Effector memory CD4-positive, alpha-beta T cell (primary cell): ENCODE measurements at regions not wholly inside any gene's neighbourhood (a gene's known extent, or its start where the extent isn't known, plus 50 kb on each side); places are given as distances from the start of the nearest gene placed in this dataset.
A peak's percentile ranks its signal among the peaks of the same experiment; 100 is the strongest.
"Not testable (repeated sequence)": the region's sequence is repeated elsewhere in the genome, so short reads cannot be mapped to it uniquely, and the experiment has no call there.

Source experiments
- DNase-seq, 3 donors: peaks; one replicate each; pipeline ENCODE4 v3.0.0-alpha.2; 2020
- H3K27ac ChIP-seq: 2 replicates; pipeline ENCODE4 v1.7.0; 2013; ENCODE audit warnings: mild to moderate bottlenecking, low read length, moderate library complexity; ENCODE audit not compliant: insufficient read depth, poor library complexity, severe bottlenecking
- H3K27me3 ChIP-seq: replicated peaks from 2 replicates; pipeline ENCODE4 v1.7.0; 2013; ENCODE audit warnings: mild to moderate bottlenecking, low read length; ENCODE audit not compliant: insufficient read depth, control insufficient read depth, poor library complexity, severe bottlenecking
- H3K36me3 ChIP-seq: 2 replicates; pipeline ENCODE4 v1.7.0; 2013; ENCODE audit warnings: mild to moderate bottlenecking, low read length, moderate library complexity; ENCODE audit not compliant: control insufficient read depth, insufficient read depth
- H3K4me1 ChIP-seq: 2 replicates; pipeline ENCODE4 v1.7.0; 2013; ENCODE audit warnings: low read length, mild to moderate bottlenecking; ENCODE audit not compliant: control insufficient read depth, insufficient read depth, poor library complexity, severe bottlenecking
- H3K4me3 ChIP-seq: 2 replicates; pipeline ENCODE4 v1.7.0; 2013; ENCODE audit warnings: low read length, low read depth, mild to moderate bottlenecking; ENCODE audit not compliant: insufficient read depth, poor library complexity, severe bottlenecking
- H3K9me3 ChIP-seq: 2 replicates; pipeline ENCODE4 v1.7.0; 2013; ENCODE audit warnings: mild to moderate bottlenecking, low read length, moderate library complexity; ENCODE audit not compliant: control insufficient read depth

DNA sequence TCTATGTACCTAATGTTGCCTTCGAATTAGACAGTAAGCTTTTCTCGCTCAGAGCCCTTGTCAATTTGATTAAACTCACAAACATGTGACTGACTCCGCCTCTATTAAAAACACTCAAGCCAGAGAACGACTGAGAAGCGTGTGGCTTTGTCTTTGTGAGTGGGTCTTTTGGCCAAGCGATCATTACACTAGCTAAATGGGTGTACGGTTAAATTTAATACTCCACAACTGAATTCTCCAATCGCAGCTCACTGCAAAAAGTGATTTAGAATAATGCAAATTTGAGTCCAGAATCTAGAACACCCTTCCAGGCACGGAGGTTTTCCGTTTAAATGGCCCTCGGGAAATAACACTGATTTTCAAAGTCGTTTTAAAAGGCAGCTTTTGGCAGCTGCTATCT lies 253.7 kb downstream of the EFCAB11 start:
- DNase-seq = no peak
- peaks cover 16% of the 10 kb centered on the region for H3K4me1 ChIP-seq
- peak overlapping the region; percentile 61 for H3K4me3 ChIP-seq
- no peak overlapping the region for H3K27ac ChIP-seq
- no peaks in the 10 kb centered on the region for H3K9me3 ChIP-seq
- no peaks in the 10 kb centered on the region for H3K27me3 ChIP-seq
- no peaks in the 10 kb centered on the region for H3K36me3 ChIP-seq

DNA sequence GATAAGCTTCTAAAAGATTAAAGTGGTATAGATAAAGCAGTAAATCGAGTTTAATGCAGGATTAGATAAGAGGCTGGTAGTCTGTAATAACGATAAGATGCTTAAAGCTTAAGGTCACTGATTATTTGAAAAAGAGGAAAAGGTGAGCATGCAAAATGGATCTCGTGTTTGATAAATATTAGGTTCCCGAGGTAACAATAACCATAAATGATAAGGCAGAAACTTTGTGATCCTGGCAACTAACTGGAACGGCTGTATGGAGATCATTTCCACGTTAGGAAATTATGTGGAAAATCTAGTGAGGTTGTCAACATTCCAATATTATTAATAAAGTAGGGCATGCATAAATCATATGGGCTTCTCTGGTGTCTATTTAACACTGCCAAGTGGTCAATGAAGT lies 255.5 kb downstream of the EFCAB11 start:
- Histone ChIP-seq H3K36me3 (no peaks in the 10 kb centered on the region), H3K4me3 (no peak overlapping the region), H3K27me3 (no peaks in the 10 kb centered on the region), H3K9me3 (no peaks in the 10 kb centered on the region), H3K27ac (no peak overlapping the region), H3K4me1 (peaks cover 16% of the 10 kb centered on the region)
- no peak for DNase-seq

DNA sequence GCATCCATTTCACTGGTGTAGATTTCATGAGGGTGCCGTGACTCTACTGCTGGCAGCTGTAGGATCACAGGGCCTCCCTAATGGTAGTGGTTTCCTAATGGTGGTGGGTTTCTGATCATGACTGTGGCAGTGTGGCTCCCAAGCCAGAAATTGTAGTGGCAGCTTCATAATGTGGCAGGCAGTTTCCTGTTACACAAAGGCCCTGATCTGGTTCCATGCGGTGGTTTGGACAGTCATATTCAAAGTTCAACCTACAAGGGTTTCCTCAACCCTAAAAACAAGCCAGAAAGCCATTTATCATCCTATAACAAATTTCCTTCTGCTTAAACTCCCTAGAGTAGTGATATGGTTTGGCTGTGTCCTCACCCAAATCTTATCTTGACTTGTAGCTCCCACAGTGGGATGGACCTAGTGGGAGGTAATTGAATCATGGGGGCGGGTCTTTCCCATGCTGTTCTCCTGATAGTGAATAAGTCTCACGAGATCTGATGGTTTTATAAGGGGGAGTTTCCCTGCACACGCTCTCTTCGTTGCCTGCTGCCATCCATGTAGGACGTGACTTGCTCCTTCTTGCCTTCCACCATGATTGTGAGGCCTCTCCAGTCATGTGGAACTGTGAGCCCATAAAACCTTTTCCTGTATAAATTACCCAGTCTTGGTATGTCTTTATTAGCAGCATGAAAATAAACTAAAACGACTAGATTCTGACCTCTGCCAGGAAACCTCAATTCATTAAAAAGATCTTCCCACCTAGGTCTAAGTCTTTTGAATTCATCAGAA lies 257.1 kb downstream of the EFCAB11 start:
- no peak for DNase-seq

DNA sequence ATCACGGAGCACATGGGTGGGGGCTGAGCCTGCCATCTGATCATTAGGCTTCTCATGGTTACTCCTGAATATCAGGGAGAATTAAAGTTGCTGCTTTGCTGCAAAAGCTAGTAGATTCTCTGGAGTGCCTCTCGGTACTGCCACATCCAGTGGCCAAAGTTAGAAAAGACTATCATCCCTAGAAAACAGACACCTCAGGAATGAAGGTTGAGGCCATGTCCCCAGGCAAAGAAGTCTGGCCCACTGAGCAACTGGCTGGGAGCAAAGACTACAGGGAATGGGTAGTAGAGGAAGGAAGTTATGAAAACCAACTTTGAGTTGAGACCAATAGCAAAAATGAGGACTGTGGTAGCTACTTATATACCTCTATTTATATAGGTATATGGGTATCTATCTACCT lies 258.7 kb downstream of the EFCAB11 start:
- Histone ChIP-seq H3K4me3 (no peak overlapping the region), H3K27ac (no peak overlapping the region), H3K4me1 (peaks cover under 1% of the 10 kb centered on the region), H3K36me3 (no peaks in the 10 kb centered on the region), H3K9me3 (no peaks in the 10 kb centered on the region), H3K27me3 (no peaks in the 10 kb centered on the region)
- DNase-seq = no peak

More for the DNA sequence above, 257.1 kb downstream of the EFCAB11 start:
- no peaks in the 10 kb centered on the region for H3K36me3 ChIP-seq
- no peak overlapping the region for H3K4me3 ChIP-seq
- peaks cover 14% of the 10 kb centered on the region for H3K4me1 ChIP-seq
- no peaks in the 10 kb centered on the region for H3K9me3 ChIP-seq
- no peak overlapping the region for H3K27ac ChIP-seq
- H3K27me3 ChIP-seq = no peaks in the 10 kb centered on the region

DNA sequence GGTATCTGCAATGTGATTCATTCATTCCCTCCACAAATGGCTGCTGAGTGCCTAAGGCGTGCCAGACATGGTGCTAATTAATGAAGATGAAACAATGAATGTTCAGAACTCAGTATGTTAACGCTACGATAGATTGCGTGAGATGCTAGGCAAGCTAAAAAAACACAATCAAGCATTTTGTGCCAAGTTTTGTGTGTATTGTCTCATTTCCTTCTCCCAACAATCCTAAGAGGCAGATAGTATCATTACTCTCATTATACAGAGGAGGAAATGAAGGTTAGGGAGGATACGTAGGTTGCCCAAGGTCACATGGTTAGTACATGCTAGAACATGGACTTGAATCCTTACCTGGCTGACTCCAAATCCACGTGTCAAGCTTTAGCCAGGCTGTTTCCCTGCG lies 264.4 kb downstream of the EFCAB11 start:
- DNase-seq = no peak
- H3K9me3 ChIP-seq = no peaks in the 10 kb centered on the region
- H3K36me3 ChIP-seq = no peaks in the 10 kb centered on the region
- H3K27me3 ChIP-seq = no peaks in the 10 kb centered on the region
- H3K4me3 ChIP-seq = no peak overlapping the region
- H3K27ac ChIP-seq = no peak overlapping the region
- no peaks in the 10 kb centered on the region for H3K4me1 ChIP-seq

DNA sequence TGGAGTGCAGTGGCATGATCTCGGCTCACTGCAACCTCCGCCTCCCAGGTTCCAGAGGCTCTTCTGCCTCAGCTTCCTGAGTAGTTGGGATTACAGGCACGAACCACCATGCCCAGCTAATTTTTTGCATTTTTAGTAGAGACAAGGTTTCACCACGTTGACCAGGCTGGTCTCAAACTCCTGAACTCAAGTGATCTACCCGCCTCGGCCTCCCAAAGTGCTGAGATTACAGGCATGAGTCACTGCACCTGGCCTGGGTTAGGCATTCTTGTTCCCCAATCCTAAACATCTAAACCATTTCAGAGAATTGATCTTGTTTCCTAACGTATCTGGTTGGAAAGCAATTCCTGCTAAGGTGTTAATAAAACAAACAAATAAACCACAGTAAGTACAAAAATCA lies 264.8 kb downstream of the EFCAB11 start:
- not testable (repeated sequence) for H3K9me3 ChIP-seq, H3K27me3 ChIP-seq, H3K36me3 ChIP-seq, H3K4me1 ChIP-seq, H3K27ac ChIP-seq, DNase-seq, H3K4me3 ChIP-seq

DNA sequence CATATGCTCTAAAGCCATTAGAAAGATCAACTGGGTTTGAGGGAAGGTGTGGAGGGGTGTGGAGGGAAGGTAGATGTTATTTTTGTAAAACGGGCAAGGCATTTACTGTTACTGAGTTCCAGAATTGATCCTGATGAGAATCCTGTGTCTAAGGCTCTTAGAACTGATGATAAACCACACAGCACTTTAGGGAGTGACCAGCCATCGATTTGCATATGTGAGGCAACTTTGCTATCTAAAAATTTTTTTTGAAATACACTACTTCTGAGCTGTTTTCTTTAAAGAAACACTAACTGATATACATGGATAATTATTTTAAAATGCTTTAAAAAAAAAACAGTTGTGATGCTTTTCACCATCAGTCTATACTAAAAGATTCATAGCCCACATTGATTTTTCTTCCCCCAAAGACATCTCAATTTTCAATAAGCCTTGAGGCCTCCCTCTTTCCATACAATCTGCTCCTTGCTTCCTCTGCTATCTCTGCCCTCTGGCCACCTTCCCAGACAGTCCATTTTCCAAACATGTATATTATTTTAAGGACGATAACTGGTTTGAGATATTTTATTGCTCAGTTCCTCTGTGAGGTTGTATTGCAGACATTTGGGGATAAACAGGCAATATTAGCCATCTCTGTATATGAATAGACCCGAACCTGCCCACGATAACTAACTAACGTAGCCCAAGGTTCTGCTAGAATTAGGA lies 265.9 kb downstream of the EFCAB11 start:
- Histone ChIP-seq H3K27ac (no peak overlapping the region), H3K9me3 (no peaks in the 10 kb centered on the region), H3K4me3 (no peak overlapping the region), H3K27me3 (no peaks in the 10 kb centered on the region), H3K4me1 (no peaks in the 10 kb centered on the region), H3K36me3 (no peaks in the 10 kb centered on the region)
- no peak for DNase-seq

DNA sequence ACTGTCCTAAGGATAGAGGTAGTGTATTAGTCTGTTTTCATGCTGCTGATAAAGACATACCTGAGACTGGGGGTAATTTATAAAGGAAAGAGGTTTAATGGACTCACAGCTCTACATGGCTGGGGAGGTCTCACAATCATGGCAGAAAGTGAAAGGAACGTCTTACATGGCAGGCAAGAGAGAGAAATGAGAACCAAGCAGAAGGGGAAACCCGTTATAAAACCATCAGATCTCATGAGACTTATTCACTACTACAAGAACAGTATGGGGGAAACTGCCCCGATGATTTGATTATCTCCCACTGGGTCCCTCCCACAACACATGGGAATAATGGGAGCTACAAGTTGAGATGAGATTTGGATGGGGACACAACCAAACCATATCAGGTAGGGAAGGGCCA lies 267.4 kb downstream of the EFCAB11 start:
- H3K36me3 ChIP-seq, H3K9me3 ChIP-seq, DNase-seq, H3K27me3 ChIP-seq, H3K4me3 ChIP-seq, H3K27ac ChIP-seq: not testable (repeated sequence)
- H3K4me1 ChIP-seq = peaks cover 11% of the 10 kb centered on the region

DNA sequence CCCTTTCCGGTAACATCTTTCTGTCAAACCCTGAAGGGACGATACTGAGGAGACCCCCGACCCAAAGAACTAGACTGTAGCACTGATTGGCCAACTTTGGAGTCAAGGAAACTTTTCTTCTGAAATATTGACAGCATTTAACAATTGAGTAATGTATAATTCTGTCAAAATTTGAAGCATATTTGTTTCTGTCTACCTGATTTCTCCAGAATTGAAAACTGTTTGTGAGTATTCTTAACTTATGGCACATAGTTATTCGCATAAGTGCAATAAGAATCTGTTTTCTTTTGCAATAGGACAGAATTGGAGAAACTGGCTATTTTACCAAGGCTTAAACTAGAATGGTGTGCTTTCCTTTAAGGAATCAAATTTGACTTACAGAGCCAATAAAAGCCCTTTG lies 267.1 kb upstream of the FOXN3 start:
- Histone ChIP-seq H3K36me3 (no peaks in the 10 kb centered on the region), H3K9me3 (no peaks in the 10 kb centered on the region), H3K27ac (no peak overlapping the region), H3K4me3 (no peak overlapping the region), H3K4me1 (peaks cover 25% of the 10 kb centered on the region), H3K27me3 (no peaks in the 10 kb centered on the region)
- DNase-seq = no peak
